K562 (cell line): ENCODE measurements at regions not wholly inside any gene's neighbourhood (a gene's known extent, or its start where the extent isn't known, plus 50 kb on each side); places are given as distances from the start of the nearest gene placed in this dataset.

Source experiments
- ATAC-seq: fragments of 200-7000 bp; cut with Tn5 transposase; 3 replicates; pipeline ENCODE4 v1.9.1; 2020; ENCODE audit warnings: moderate library complexity
- BruUV-seq: library from RNA; stranded (reverse); fragments of 400-500 nt; replicated peaks from 2 replicates; lab custom pipeline; 2021; lab: Mats Ljungman, UMichigan
- CTCF ChIA-PET: fragments of 300-600 bp; formaldehyde crosslinking; extraction: SDS; loops from one replicate; lab custom pipeline; 2021; ENCODE audit warnings: low intra/inter-chr PET ratio; lab: Yijun Ruan, JAX
- POLR2A ChIA-PET: fragments of 300-600, 350-650 bp; sonication (Branson Sonifier 250); formaldehyde crosslinking; extraction: SDS; loops from one replicate; lab custom pipeline; 2021; ENCODE audit warnings: antibody characterized with exemption, inconsistent platforms; lab: Yijun Ruan, JAX
- DNase-seq, 4 experiments: peaks; one replicate each; pipeline versions ENCODE4 v3.0.0 to v3.0.0-alpha.2; 2011 to 2018; ENCODE audit warnings: low spot score in 3 of 4, mixed read lengths in 3 of 4; ENCODE audit errors: extremely low read depth in 1 of 4
- FAIRE-seq: peaks from 2 replicates; lab custom pipeline; 2011; peaks lifted over from hg19 to GRCh38; lab: Jason Lieb, UNC
- H2AFZ ChIP-seq: 2 replicates; pipeline ENCODE4 v1.6.0; 2011; ENCODE audit warnings: low read depth, low read length, control low read depth, inconsistent platforms
- H3K27ac ChIP-seq: fragments of 200-600 bp; 3 replicates; pipeline ENCODE4 v1.8.0; 2011; ENCODE audit warnings: low read depth, mild to moderate bottlenecking, control low read depth, inconsistent platforms, low read length, moderate library complexity, mixed read lengths; ENCODE audit errors: extremely low read depth
- H3K27me3 ChIP-seq, 2 experiments: fragments of 300-600 bp in 1 of 2; 2 replicates in 1 of 2; 3 replicates in 1 of 2; pipeline versions ENCODE4 v1.6.0 to v1.8.0; 2011; ENCODE audit warnings: inconsistent platforms in 2 of 2, low read length in 2 of 2, mild to moderate bottlenecking in 1 of 2, mixed read lengths in 1 of 2, moderate library complexity in 1 of 2; ENCODE audit not compliant: control insufficient read depth in 2 of 2, insufficient read depth in 2 of 2
- H3K36me3 ChIP-seq: fragments of 300-600 bp; 3 replicates; pipeline ENCODE4 v1.8.0; 2011; ENCODE audit warnings: mild to moderate bottlenecking, low read length, inconsistent platforms; ENCODE audit not compliant: control insufficient read depth, insufficient read depth
- H3K4me1 ChIP-seq, 2 experiments: fragments of 200-600 bp in 1 of 2; replicated peaks in 1 of 2; 2 replicates in 1 of 2; 3 replicates in 1 of 2; pipeline versions ENCODE4 v1.5.1 to v1.8.0; 2011; ENCODE audit warnings: inconsistent platforms in 2 of 2, low read length in 2 of 2, mild to moderate bottlenecking in 1 of 2, mixed read lengths in 1 of 2, moderate library complexity in 1 of 2; ENCODE audit not compliant: control insufficient read depth in 2 of 2, insufficient read depth in 2 of 2
- H3K4me2 ChIP-seq: 2 replicates; pipeline ENCODE4 v1.6.1; 2011; ENCODE audit warnings: low read length, control low read depth, inconsistent platforms, mixed read lengths; ENCODE audit not compliant: insufficient read depth
- H3K4me3 ChIP-seq: fragments of 200-600 bp; sonication (generic), shearing (Covaris generic); 2 replicates; pipeline ENCODE4 v1.5.1; 2016; ENCODE audit warnings: control low read depth, inconsistent platforms
- H3K79me2 ChIP-seq: fragments of 200-600 bp; 3 replicates; pipeline ENCODE4 v1.8.0; 2011; ENCODE audit warnings: low read length, inconsistent platforms; ENCODE audit not compliant: control insufficient read depth, insufficient read depth
- H3K9ac ChIP-seq, 2 experiments: 2 replicates each; pipeline versions ENCODE4 v1.6.0 to v1.6.1; 2011; ENCODE audit warnings: low read depth in 2 of 2, low read length in 2 of 2, control low read depth in 1 of 2, inconsistent platforms in 1 of 2, mild to moderate bottlenecking in 1 of 2, mixed read lengths in 1 of 2; ENCODE audit not compliant: insufficient read depth in 1 of 2
- H3K9me1 ChIP-seq: one replicate; pipeline ENCODE4 v1.6.0; 2011; ENCODE audit warnings: inconsistent platforms, mild to moderate bottlenecking, low read length, moderate library complexity; ENCODE audit not compliant: control insufficient read depth, insufficient read depth
- H3K9me3 ChIP-seq: replicated peaks from 2 replicates; pipeline ENCODE4 v1.5.1; 2011; ENCODE audit warnings: low read depth, low read length, inconsistent platforms; ENCODE audit not compliant: control insufficient read depth, insufficient read depth
- H4K20me1 ChIP-seq: replicated peaks from 2 replicates; pipeline ENCODE4 v1.6.1; 2011; ENCODE audit warnings: low read length, inconsistent platforms, mixed read lengths; ENCODE audit not compliant: control insufficient read depth, insufficient read depth
- CC2D1A ChIP-seq: fragments of 450-650 bp; IDR thresholded peaks from 2 replicates; pipeline ENCODE4 v1.6.1; 2017; ENCODE audit warnings: mild to moderate bottlenecking
- CUX1 ChIP-seq: fragments of 200-800 bp; sonication (Bioruptor generic); IDR thresholded peaks from 2 replicates; pipeline ENCODE4 v1.6.1; 2016; ENCODE audit warnings: missing genetic modification characterization, missing compliant biosample characterization
- GTF2A2 ChIP-seq: IDR thresholded peaks from 2 replicates; pipeline ENCODE4 v1.6.1; 2016; ENCODE audit warnings: mild to moderate bottlenecking, missing genetic modification characterization, missing compliant biosample characterization
- JUND ChIP-seq, 2 experiments: IDR thresholded peaks; 2 replicates in 1 of 2; 3 replicates in 1 of 2; pipeline ENCODE4 v1.6.1; 2011; ENCODE audit warnings: borderline replicate concordance in 2 of 2, low read depth in 2 of 2, low read length in 2 of 2, improper control_type of control experiment in 1 of 2, missing biosample characterization in 1 of 2, missing genetic modification characterization in 1 of 2, missing genetic modification reagents in 1 of 2
- TEAD4 ChIP-seq, 2 experiments: sonication (generic) in 1 of 2; formaldehyde crosslinking in 1 of 2; IDR thresholded peaks; 2 replicates each; pipeline versions ENCODE4 v1.6.1 to v1.8.0; 2012 to 2022; ENCODE audit warnings: borderline replicate concordance in 1 of 2, inconsistent platforms in 1 of 2, low read length in 1 of 2, mild to moderate bottlenecking in 1 of 2, missing genetic modification reagents in 1 of 2
- ZNF695 ChIP-seq: fragments of 450-650 bp; formaldehyde crosslinking; IDR thresholded peaks from 2 replicates; pipeline ENCODE4 v1.4.0; 2020; ENCODE audit warnings: mild to moderate bottlenecking, moderate library complexity
- WGBS: fragments of 100-300 bp; shearing (Covaris generic); methylation state at CpG from one replicate; pipeline ENCODE4 v1.1.6; 2016; ENCODE audit warnings: low coverage, mixed read lengths; ENCODE audit not compliant: insufficient coverage; ENCODE audit errors: missing lambda C conversion rate; 5-methylcytosine and 5-hydroxymethylcytosine counted together
- in situ Hi-C: fragments of 300-500 bp; cut with MboI; formaldehyde crosslinking; loops from 4 replicates; pipeline ENCODE4 v1.15.0; 2018; ENCODE audit warnings: inconsistent platforms, mixed read lengths
- intact Hi-C: fragments of 100-400 bp; cut with micrococcal nuclease; formaldehyde crosslinking; loops from 2 replicates; pipeline ENCODE4 v1.14.2; 2022
- TF ChIP-seq, protein P1 (sequence below): sonication (generic); formaldehyde crosslinking; IDR thresholded peaks from 2 replicates; pipeline ENCODE4 v1.8.0; 2023; ENCODE audit warnings: missing genetic modification reagents, mild to moderate bottlenecking, borderline replicate concordance
- TF ChIP-seq, protein P2 (sequence below): fragments of 450-650 bp; formaldehyde crosslinking; IDR thresholded peaks from 2 replicates; pipeline ENCODE4 v1.4.0; 2022; ENCODE audit warnings: missing genetic modification characterization

DNA sequence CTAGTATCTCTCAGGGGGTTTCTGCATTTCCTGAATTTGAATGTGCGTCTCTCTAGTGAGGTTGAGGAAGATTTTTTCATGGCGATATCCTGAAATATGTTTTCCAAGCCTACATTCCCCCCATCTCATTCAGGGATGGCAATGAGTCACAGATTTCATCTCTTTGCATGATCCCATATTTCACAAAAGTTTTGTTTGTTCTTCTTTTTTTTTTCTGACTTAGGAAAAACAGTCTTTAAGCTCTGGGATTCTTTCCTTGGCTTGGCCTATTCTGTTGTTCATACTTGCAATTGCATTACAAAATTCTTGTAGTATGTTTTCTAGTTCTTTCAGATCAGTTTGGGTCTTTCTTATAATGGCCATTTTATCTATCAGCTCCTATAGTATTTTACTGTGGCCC lies 136.5 kb downstream of the DSEL start (continued):
- TF ChIP-seq, protein P1, sequence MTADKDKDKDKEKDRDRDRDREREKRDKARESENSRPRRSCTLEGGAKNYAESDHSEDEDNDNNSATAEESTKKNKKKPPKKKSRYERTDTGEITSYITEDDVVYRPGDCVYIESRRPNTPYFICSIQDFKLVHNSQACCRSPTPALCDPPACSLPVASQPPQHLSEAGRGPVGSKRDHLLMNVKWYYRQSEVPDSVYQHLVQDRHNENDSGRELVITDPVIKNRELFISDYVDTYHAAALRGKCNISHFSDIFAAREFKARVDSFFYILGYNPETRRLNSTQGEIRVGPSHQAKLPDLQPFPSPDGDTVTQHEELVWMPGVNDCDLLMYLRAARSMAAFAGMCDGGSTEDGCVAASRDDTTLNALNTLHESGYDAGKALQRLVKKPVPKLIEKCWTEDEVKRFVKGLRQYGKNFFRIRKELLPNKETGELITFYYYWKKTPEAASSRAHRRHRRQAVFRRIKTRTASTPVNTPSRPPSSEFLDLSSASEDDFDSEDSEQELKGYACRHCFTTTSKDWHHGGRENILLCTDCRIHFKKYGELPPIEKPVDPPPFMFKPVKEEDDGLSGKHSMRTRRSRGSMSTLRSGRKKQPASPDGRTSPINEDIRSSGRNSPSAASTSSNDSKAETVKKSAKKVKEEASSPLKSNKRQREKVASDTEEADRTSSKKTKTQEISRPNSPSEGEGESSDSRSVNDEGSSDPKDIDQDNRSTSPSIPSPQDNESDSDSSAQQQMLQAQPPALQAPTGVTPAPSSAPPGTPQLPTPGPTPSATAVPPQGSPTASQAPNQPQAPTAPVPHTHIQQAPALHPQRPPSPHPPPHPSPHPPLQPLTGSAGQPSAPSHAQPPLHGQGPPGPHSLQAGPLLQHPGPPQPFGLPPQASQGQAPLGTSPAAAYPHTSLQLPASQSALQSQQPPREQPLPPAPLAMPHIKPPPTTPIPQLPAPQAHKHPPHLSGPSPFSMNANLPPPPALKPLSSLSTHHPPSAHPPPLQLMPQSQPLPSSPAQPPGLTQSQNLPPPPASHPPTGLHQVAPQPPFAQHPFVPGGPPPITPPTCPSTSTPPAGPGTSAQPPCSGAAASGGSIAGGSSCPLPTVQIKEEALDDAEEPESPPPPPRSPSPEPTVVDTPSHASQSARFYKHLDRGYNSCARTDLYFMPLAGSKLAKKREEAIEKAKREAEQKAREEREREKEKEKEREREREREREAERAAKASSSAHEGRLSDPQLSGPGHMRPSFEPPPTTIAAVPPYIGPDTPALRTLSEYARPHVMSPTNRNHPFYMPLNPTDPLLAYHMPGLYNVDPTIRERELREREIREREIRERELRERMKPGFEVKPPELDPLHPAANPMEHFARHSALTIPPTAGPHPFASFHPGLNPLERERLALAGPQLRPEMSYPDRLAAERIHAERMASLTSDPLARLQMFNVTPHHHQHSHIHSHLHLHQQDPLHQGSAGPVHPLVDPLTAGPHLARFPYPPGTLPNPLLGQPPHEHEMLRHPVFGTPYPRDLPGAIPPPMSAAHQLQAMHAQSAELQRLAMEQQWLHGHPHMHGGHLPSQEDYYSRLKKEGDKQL (CRISPR knock-in tag) = no peak
- TF ChIP-seq JUND (IDR thresholded peaks at IDR 0.05; ENCODE audit: borderline replicate concordance, low read depth, low read length) (no peak), JUND (tag; IDR thresholded peaks at IDR 0.05; ENCODE audit: borderline replicate concordance, low read depth, low read length) (no peak), TEAD4 (IDR thresholded peaks at IDR 0.05; ENCODE audit: low read length) (no peak), TEAD4 (CRISPR knock-in tag; IDR thresholded peaks at IDR 0.05; ENCODE audit: borderline replicate concordance) (no peak)

DNA sequence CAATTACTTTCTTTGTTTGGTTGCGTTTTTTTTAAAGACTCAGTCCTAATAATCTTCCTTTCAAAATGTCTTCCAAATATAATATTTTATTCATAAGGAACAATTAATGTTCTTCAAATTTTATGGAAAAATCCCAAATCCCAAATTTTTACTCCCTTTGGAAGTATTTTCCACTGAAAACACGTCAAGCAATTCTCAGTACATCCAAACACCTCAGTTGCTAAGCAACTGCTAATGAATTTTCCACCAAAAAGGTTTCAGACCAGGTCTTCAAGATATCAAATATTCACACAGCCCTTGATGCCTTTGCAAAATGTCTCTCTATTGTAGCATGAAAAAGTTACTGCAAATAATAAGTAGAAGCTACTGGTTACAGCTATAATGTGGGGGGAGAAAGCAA lies 140.1 kb downstream of the DSEL start:
- in situ Hi-C loops = no loop called here
- H3K27me3 ChIP-seq = no peaks in the 10 kb centered on the region
- no peak overlapping the region for H3K9ac ChIP-seq
- no peaks in the 10 kb centered on the region for H3K9me3 ChIP-seq
- ATAC-seq = no peak
- no peak overlapping the region for H2AFZ ChIP-seq
- H3K79me2 ChIP-seq = no peaks in the 10 kb centered on the region
- no peaks in the 10 kb centered on the region for H4K20me1 ChIP-seq
- 0% methylated on average over 2 of the region's 2 CpGs for WGBS
- POLR2A ChIA-PET = no interaction called here
- BruUV-seq = no TSS peak
- DNase-seq = no peak
- CTCF ChIA-PET = no interaction called here
- intact Hi-C loops = no loop called here
- H3K36me3 ChIP-seq = no peaks in the 10 kb centered on the region
- H3K9me1 ChIP-seq = no peaks in the 10 kb centered on the region
- no peak overlapping the region for H3K4me3 ChIP-seq
- H3K4me2 ChIP-seq = no peak overlapping the region
- H3K4me1 ChIP-seq = no peaks in the 10 kb centered on the region
- no peak for FAIRE-seq
- H3K27ac ChIP-seq = no peak overlapping the region
- TF ChIP-seq CC2D1A (no peak), GTF2A2 (tag) (no peak), ZNF695 (CRISPR knock-in tag) (no peak), CUX1 (CRISPR knock-in tag) (no peak)
- TF ChIP-seq, protein P2, sequence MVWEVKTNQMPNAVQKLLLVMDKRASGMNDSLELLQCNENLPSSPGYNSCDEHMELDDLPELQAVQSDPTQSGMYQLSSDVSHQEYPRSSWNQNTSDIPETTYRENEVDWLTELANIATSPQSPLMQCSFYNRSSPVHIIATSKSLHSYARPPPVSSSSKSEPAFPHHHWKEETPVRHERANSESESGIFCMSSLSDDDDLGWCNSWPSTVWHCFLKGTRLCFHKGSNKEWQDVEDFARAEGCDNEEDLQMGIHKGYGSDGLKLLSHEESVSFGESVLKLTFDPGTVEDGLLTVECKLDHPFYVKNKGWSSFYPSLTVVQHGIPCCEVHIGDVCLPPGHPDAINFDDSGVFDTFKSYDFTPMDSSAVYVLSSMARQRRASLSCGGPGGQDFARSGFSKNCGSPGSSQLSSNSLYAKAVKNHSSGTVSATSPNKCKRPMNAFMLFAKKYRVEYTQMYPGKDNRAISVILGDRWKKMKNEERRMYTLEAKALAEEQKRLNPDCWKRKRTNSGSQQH (CRISPR knock-in tag) = no peak
